ENCODE measurements at regions not wholly inside any gene's neighbourhood (a gene's known extent, or its start where the extent isn't known, plus 50 kb on each side); places are given as distances from the start of the nearest gene placed in this dataset.

GRCh38 chrX:117335209-117335608 is 781.4 kb downstream of the KLHL13 start:
- no peak for TF ChIP-seq POLR2A (IDR thresholded peaks at IDR 0.05; ENCODE audit: low read length)
- no peak for TF ChIP-seq GATA1 (IDR thresholded peaks at IDR 0.05; ENCODE audit: low read depth, low read length)

All from erythroblast (primary cell).